Effector CD8-positive, alpha-beta T cell (primary cell): ENCODE measurements at regions not wholly inside any gene's neighbourhood (a gene's known extent, or its start where the extent isn't known, plus 50 kb on each side); places are given as distances from the start of the nearest gene placed in this dataset.

Experiments
- DNase-seq: peaks from one replicate; lab custom pipeline; 2025; lab: John Stamatoyannopoulos, UW

GRCh38 chr5:71948206-71948605 is 159.1 kb upstream of the MAP1B start:
- DNase-seq, result no peak

GRCh38 chr5:71949772-71950171 is 157.5 kb upstream of the MAP1B start:
- DNase-seq, result no peak

GRCh38 chr5:71953866-71954265 is 153.4 kb upstream of the MAP1B start:
- no peak for DNase-seq

GRCh38 chr5:71954329-71954728 is 152.9 kb upstream of the MAP1B start:
- no peak for DNase-seq

GRCh38 chr5:71955723-71956122 is 151.6 kb upstream of the MAP1B start:
- no peak for DNase-seq

- DNase-seq, result no peak
These were observed 149.9 kb upstream of the MAP1B start for GRCh38 chr5:71957292-71957898.

GRCh38 chr5:71960195-71960594 is 147.1 kb upstream of the MAP1B start:
- DNase-seq, result no peak

- DNase-seq, result no peak
These were observed 145.5 kb upstream of the MAP1B start for GRCh38 chr5:71961786-71962185.

- DNase-seq, result no peak
These were observed 137.8 kb upstream of the MAP1B start for GRCh38 chr5:71969460-71969859.

GRCh38 chr5:71971862-71972261 is 135.4 kb upstream of the MAP1B start:
- DNase-seq, result no peak

- DNase-seq, result no peak
These were observed 134.3 kb upstream of the MAP1B start for GRCh38 chr5:71972777-71973473.

GRCh38 chr5:71973563-71973962 is 133.7 kb upstream of the MAP1B start:
- DNase-seq, result no peak

GRCh38 chr5:71974165-71974564 is 133.1 kb upstream of the MAP1B start:
- DNase-seq, result no peak

GRCh38 chr5:71974622-71975021 is 132.7 kb upstream of the MAP1B start:
- DNase-seq, result no peak

- no peak for DNase-seq
These were observed 130.8 kb upstream of the MAP1B start for GRCh38 chr5:71976449-71976848.

- no peak for DNase-seq
These were observed 130.0 kb upstream of the MAP1B start for GRCh38 chr5:71977311-71977710.

GRCh38 chr5:71978216-71978615 is 129.1 kb upstream of the MAP1B start:
- DNase-seq, result no peak

- no peak for DNase-seq
These were observed 124.4 kb upstream of the MAP1B start for GRCh38 chr5:71982717-71983395.

GRCh38 chr5:71986101-71986500 is 121.2 kb upstream of the MAP1B start:
- DNase-seq, result no peak

- no peak for DNase-seq
These were observed 118.5 kb upstream of the MAP1B start for GRCh38 chr5:71988808-71989207.

GRCh38 chr5:71993600-71993999 is 113.7 kb upstream of the MAP1B start:
- no peak for DNase-seq

GRCh38 chr5:71996789-71997188 is 110.5 kb upstream of the MAP1B start:
- DNase-seq, result no peak

GRCh38 chr5:71998746-71999145 is 108.5 kb upstream of the MAP1B start:
- no peak for DNase-seq
